HG03139 (cell line): ENCODE measurements at regions not wholly inside any gene's neighbourhood (a gene's known extent, or its start where the extent isn't known, plus 50 kb on each side); places are given as distances from the start of the nearest gene placed in this dataset.
"Not testable (repeated sequence)": the region's sequence is repeated elsewhere in the genome, so short reads cannot be mapped to it uniquely, and the experiment has no call there.

Experiments used
- ATAC-seq: cut with Tn5 transposase; IDR thresholded peaks from one replicate; pipeline ENCODE4 v1.9.1; 2021; ENCODE audit not compliant: unreplicated experiment

- no peak for ATAC-seq
Measured at GRCh38 chr12:90512518-90512917, 442.5 kb downstream of the CCER1 start.

GRCh38 chr12:90510948-90511347, 444.0 kb downstream of the CCER1 start:
- ATAC-seq: no peak

DNA sequence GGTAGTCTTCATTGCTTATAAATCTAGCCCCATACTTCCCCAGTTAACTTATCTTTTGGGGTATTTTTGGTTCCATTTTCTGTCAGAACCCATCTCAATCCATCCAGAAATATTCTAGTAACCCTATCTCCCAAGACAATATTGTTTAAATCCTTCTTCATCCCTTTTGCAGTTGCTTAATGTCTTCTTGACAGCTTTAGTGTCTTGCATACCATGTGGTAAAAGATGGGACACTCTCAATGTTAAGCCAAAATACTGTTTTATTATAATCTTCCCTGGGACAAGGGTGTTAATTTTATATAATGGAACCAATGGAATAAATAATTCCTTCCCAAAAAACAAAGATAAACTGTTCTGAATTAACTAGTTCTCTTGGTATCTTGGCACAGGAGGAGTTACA, 450.2 kb downstream of the CCER1 start:
- ATAC-seq: no peak

DNA sequence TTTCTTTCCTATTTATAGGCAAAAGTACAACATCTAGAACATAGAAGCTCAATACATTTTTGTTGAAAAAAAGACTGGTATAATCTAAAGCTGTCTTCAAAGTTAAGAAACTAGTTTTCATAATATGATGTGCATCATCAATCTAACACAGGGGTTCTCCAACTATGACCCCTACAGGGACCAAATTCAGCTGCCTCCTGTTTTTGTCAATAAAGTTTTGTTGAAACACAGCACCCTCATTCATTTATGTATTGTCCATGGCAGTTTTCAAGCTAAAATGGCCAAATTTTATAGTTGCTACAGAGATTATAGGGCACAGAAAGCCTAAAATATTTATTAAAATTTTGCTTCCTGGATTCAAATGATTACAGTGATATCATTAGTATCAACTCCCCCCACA, 452.9 kb downstream of the CCER1 start:
- ATAC-seq: no peak

DNA sequence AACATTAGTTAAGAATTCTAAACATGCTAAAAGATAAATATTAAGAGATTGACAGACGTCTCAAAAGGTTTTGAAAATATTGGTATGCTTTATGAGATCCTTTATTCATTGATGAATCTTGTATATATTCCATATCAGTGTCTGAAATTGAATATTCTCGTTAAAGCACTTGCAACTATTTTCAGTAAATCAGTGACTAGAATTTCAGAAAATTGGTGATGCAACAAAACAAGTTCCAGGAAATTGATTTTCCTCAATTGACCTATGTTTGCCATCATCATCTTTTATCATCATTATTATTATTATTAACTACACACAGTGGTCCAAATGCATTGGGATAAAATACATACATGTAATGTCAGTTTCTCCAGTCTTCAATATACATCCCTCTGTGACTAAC, 453.6 kb downstream of the CCER1 start:
- ATAC-seq: no peak

DNA sequence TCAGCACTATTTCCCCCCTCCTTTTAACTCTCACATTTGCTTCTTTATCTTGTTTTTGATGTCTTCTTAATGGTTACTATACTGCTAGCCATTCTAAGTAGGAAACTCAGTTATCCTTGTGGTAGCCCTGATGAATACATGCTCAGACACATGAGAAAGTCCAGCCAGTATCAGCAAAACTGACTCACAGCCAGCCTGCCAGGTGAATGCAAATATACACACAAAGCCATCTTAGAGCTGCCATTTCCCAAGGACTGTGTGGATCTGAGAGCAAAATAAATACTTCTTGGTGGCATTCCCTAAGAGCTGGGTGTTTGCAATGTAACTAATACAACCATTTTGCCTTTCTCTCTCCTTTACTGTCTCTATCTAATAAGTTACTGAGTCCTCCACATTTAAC, 455.2 kb downstream of the CCER1 start:
- ATAC-seq: no peak

- no peak for ATAC-seq
Measured at GRCh38 chr12:90497923-90498545, 456.9 kb downstream of the CCER1 start.

DNA sequence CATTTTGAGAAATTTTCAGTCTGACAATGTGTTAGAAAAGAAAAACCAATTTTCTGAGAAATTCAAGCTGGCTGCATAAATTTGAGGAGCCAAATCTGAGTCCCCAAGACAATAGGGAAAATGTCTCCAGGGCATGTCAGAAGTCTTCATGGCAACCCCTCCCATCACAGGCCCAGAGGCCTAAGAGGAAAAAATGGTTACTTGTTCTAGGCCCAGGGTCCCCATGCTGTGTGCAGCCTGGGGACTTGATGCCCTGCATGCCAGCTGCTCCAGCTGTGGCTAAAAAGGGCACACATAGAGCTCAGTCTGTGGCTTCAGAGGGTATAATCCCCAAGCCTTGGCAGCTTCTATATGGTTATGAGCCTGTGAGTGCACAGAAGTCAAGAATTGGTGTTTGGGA, 464.6 kb downstream of the CCER1 start:
- ATAC-seq: no peak

DNA sequence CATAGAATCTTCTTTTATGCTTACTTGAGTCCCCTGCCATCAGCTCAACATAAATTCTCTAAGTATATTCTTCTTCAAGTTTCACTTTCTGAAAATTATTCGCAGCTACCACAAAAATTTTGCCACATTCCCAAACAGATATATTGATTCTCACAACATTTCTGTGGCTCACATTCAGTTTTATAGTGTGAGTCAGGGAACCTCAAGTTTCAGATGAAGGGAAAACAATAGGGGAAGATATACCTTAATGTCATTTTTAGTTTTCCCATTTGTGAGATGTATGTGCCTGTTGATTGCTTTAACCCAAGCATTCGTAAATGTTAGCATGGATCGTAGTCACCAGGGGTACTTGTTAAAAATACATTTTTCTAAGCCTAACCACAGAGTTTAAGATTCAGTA, 465.8 kb downstream of the CCER1 start:
- no peak for ATAC-seq

DNA sequence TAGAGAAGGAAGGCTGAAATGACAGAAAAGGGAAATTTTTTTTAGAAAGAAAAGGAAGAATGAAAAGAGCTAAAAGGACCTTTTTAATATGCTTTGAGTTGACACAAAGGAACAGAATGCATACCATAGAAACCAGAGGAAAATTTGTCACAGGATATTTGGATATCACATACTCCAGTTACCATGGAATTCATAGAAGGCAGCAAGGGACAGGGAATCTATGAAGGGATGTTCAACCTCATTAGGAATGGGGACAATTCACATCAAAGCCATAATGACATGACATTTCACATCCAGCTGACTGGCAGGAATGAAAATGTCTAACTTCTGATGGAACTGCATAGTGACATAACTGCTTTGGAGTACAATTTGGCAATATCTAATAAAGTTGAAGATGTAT, 469.4 kb downstream of the CCER1 start:
- no peak for ATAC-seq

DNA sequence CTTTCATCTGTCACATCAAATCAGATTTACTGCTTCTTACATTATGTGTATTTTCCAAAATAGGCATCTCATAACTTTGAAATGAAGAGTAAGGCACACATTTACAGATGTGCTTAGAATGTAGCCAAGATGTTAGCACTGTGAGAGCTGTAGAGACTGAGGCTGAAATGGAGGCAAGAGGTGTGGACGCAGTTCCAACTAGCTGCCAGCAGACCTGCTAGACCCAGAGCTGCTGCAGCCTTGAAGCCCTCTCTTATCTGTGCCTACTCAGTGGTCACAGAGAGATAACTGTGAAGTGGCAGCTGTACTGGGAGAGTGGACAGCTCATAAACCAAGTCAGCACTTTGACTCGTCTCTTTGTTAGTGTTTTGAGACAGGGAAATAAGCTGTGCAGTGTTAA, 470.9 kb downstream of the CCER1 start:
- ATAC-seq: no peak

DNA sequence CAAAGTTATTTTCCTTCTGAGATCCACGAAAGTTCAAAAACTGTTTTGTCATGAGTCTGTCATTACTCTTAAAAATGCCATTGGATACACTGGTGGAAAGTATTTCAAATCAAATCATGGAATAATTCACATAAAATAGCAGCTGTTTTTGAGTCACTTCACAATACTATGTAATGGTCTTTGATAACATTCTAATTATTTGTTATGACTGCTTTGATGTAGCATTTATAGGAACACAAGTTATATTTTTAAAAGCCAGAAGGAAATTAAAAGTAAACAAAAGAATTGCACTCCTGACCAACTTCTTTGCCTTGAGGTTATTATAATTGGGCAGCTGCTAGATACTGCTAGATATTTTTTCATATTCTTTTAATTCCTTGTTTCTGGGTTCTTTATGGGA, 473.2 kb downstream of the CCER1 start:
- ATAC-seq: no peak

- ATAC-seq: no peak
Measured at GRCh38 chr12:90479237-90479636, 475.7 kb downstream of the CCER1 start.

GRCh38 chr12:90473831-90474230, 481.1 kb downstream of the CCER1 start:
- ATAC-seq: no peak

DNA sequence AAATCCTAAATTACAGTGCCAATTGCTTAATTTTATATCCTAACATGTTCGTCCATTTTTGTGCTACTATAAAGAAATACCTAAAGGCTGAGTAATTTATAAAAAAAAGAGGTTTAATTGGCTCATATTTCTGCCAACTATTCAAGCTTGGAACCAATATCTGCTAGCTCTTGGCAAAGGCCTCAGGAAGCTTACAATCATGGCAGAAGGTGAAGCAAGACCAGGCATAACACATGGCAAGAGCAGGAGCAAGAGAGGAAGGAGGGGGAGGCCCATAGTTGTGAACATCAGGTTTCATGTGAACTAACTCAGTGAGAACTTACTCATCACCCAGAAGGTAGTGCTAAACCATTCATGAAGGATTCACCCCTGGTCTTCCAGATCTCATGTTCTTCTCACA, 494.3 kb downstream of the CCER1 start:
- ATAC-seq: no peak

GRCh38 chr12:90456248-90456647, 498.7 kb downstream of the CCER1 start:
- ATAC-seq: no peak

DNA sequence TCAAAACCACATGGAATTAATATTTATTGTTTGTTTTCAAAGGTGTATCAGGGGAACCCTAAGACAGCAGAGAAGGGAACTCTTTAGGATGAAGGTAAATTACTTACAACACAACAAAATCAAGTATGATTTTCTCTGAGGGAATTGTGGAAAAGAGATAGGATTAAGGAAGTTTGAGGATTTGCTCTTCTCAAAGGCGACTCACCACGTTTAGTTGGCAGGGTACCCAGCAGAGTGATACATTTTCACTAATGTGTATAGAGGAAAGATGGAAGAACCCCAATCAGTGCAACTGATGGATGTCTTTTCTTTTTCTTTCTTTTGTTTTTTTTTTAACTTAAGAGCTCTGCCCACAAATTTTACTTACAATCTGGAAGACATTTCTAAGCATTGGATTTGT, 499.2 kb downstream of the CCER1 start:
- no peak for ATAC-seq

GRCh38 chr12:90449611-90450010, 505.4 kb downstream of the CCER1 start:
- ATAC-seq: no peak

- not testable (repeated sequence) for ATAC-seq
Measured at GRCh38 chr12:90443466-90443865, 511.5 kb downstream of the CCER1 start.

GRCh38 chr12:90441431-90441830, 513.5 kb downstream of the CCER1 start:
- ATAC-seq: no peak

- no peak for ATAC-seq
Measured at GRCh38 chr12:90428881-90429280, 526.1 kb downstream of the CCER1 start.

DNA sequence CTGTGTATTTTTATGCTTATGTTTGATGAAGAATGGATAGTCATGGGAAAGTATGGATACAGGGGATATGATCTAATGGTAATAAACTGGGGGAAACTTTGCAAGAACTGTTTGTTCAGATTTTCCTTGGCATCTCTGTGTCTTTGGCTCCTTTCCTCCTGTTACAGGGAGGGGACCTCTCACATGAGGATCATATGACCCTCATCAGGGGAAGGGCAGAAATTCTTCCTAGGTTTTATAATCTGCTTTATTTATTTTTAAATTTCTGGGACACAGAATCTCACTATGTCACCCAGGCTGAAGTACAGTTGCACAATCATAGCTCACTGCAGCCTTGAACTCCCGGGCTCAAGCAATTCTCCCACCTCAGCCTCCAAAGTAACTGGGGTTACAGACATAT, 526.5 kb downstream of the CCER1 start:
- no peak for ATAC-seq

GRCh38 chr12:90423965-90424364, 531.0 kb downstream of the CCER1 start:
- no peak for ATAC-seq

GRCh38 chr12:90410962-90411361, 544.0 kb downstream of the CCER1 start:
- ATAC-seq: no peak
